ENCODE measurements at regions not wholly inside any gene's neighbourhood (a gene's known extent, or its start where the extent isn't known, plus 50 kb on each side); places are given as distances from the start of the nearest gene placed in this dataset.
"Not testable (repeated sequence)": the region's sequence is repeated elsewhere in the genome, so short reads cannot be mapped to it uniquely, and the experiment has no call there.

DNA sequence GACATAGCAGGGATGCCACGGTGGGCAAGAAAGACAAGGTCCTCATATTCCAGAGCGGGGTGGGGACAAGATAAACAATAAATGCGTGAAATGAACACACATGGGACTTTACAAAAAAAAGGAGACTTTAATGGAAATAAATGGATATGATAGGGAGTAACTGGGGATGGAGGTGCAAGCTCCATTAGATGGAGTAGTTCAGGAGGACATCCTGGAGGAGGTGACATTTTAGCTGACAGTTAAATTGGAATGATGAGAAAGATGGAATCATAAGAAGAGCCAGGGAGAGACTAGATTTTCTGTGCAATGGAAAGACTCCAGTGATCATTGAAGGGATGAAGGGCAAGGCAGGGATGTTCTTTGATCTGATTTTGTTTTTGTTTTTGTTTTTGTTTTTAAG, 83.6 kb upstream of the MYL10 start:
- DNase-seq = no peak

DNA sequence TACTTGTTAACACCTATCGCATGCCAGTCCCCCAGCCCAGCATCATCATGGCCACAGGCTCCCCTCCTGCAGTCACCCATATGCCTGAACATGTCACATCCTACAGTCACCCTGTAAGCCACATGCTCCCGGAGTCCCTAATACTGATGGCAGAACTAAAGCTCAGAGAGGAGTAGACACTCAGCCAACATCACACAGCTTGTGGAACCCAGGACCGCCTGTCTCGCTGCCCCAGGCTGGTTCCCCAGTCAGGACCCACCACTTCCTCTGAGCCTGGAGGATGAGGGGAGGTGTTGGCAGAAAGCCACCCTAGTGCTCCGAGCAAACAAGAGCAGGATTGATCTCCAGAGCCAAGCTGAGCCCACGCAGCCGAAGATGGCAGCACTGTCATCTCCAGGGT, 85.0 kb upstream of the MYL10 start:
- no peak for DNase-seq

DNA sequence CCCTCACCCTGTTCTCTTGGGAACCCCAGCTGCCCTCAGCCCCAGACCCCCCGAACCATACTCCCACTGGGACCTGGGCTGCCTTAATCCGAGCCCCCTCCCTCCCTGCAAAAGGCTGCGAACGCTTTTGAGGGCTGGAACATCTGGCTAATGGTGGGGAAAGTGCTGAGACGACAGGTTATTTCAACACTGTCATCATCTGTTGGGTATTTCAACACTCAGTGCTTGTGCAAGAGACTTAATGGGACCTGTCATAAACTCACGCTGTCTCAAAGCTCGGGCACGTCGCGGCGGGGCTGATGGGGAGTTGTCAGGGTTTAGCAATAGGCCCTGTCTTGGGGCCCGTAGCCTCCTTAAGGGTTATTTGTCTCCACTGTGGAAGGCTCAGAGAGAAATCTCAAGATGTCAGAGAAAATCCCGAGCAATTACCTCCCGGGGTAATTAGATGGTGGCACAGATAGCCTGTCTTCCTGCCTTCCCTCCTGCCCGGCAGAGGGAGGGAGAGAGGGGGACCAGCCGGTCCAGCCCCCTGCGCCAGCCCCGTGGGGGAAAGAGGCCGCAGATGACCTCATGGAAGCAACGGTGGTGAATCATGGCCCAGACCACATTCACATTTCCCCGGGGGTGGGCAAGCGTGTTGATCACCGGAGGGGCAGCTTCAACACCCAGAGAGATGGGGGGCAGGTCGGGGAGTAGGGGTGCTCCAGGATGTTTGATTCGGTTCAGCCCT, 88.7 kb upstream of the MYL10 start:
- peak; percentile 56 for DNase-seq

DNA sequence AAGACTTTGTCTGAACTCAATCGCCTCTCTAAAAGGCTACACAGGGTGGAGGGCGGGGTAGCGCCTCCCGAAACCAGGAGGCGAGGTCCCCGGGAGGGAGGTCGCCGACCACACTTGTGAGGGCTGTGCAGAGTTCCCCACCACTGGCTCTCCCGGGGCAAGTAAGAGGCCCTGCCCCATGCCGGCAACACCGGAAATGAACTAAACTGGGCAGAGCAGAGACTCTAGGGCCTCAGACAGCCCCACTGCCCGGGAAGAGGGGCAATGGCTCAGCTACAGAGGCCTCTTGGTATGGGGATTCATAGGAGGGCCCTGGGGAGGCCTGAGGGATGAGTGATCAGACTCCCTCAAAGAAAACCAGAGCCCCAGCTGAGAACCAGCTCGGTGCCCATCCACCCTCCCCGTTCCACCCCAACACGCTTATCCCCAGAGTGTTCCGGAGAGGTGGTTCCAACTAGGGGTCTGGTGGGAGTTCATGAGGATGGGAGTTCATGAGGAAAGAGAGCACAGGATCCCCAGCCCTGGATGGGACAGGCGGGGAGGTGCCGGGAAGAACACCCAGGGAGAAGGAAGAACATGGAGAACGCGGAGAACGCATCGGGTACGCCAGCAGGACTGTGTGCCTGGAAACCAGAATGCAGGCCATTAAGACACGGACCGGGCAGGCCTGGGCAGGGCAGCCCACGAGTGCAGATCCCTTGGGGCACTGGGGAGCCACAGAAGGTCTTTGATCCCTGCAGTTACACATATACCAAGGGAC, 89.4 kb upstream of the MYL10 start:
- DNase-seq = no peak

GRCh38 chr7:101719123-101719470, 90.0 kb upstream of the MYL10 start:
- no peak for DNase-seq

GRCh38 chr7:101720324-101720723, 91.2 kb upstream of the MYL10 start:
- DNase-seq = no peak

DNA sequence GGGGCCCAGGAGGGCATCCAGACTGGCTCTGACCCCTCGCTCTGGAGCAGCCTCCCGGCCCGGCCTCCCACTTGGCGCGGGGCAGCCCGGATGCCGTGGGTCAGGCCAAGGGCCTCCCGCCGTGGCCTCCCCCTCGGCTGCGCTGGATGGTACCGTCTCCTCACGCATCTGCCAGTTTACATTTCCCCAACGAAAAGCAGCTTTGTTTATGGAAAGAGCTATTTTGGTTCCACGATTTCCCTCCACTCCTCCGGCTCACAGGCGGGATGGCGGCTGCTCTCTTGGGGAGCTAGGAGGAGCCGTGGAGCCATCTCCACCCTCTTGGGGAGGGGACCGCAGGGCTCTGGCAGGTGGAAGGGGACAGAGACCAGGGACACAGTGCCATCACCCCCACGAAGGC, 93.2 kb upstream of the MYL10 start:
- no peak for DNase-seq

- DNase-seq = no peak
Observed at GRCh38 chr7:101723835-101724234, 93.6 kb upstream of the CUX1 start.

DNA sequence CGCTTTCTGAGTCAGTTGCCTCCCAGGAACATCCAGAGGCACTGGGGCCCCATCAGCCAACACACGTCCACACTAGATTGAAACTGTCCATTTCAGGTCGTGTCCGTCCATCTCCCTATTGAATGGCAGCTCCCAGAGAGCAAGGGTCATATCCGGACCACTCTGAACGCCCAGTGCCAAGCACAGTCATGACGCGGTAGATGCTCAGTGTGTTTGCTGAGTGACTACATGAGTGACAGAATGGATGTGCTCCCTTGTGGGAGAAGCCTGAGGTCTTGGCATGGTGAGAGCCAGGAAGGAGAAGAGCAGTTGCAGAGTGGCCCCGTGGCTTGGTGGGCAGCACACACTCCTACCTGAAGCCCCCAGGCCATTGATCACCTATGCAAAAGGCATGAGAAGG, 92.5 kb upstream of the CUX1 start:
- no peak for DNase-seq

- no peak for DNase-seq
Observed at GRCh38 chr7:101725921-101726320, 91.5 kb upstream of the CUX1 start.

GRCh38 chr7:101727184-101727583, 90.2 kb upstream of the CUX1 start:
- DNase-seq = no peak

DNA sequence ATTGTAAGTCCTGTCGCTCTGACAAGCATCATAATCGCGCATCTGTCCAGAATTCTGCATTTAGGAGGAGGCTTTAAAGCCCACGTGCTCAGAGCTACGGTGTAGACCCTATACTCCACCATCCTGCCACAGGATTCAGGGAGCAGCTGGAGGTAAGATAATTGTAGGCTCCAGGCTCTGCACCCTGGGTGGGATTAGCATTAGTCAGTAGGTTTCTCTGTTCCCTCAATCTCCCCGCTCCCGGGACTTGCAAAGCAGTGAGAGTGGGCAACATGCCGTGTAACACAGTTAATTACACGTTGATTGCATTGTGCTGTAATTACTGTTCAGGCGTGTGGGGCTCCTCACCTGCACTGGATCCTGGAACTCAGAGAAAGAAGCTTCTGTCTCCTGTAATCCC, 89.3 kb upstream of the CUX1 start:
- DNase-seq = no peak

GRCh38 chr7:101728873-101729240, 88.6 kb upstream of the CUX1 start:
- DNase-seq = not testable (repeated sequence)

- DNase-seq = no peak
Observed at GRCh38 chr7:101729241-101729883, 88.1 kb upstream of the CUX1 start.

- DNase-seq = no peak
Observed at GRCh38 chr7:101731502-101732084, 85.8 kb upstream of the CUX1 start.

GRCh38 chr7:101733713-101734475, 83.5 kb upstream of the CUX1 start:
- peak; percentile 88 for DNase-seq

GRCh38 chr7:101736084-101736483, 81.3 kb upstream of the CUX1 start:
- no peak for DNase-seq

DNA sequence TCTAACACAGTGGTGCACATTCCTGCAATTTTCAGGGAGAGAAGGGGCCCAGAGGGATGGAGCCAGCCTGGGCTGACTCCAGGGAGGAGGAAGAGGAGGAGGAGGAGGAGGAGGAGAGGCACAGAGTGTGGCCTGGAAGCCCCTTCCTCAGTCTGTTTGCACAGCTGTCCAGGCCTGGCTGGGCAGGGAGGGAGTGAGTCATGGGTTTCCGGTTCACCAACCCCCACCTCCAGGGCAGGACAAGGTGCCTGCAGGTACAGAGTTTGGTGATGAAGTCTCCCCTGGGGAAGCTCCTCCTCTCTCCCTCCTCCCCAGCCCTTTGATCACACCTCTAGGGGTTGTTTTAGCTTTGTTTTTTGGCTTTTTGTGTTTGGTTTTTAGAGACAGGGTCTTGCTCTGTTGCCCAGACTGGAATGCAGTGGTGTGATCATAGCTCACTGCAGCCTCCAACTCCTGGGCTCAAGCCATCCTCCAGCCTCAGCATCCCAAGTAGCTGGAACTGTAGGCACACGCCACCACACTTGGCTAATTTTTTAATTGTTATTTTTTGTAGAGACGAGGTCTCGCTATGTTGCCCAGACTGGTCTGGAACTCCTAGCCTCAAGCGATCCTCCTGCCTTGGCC, 77.5 kb upstream of the CUX1 start:
- no peak for DNase-seq

DNA sequence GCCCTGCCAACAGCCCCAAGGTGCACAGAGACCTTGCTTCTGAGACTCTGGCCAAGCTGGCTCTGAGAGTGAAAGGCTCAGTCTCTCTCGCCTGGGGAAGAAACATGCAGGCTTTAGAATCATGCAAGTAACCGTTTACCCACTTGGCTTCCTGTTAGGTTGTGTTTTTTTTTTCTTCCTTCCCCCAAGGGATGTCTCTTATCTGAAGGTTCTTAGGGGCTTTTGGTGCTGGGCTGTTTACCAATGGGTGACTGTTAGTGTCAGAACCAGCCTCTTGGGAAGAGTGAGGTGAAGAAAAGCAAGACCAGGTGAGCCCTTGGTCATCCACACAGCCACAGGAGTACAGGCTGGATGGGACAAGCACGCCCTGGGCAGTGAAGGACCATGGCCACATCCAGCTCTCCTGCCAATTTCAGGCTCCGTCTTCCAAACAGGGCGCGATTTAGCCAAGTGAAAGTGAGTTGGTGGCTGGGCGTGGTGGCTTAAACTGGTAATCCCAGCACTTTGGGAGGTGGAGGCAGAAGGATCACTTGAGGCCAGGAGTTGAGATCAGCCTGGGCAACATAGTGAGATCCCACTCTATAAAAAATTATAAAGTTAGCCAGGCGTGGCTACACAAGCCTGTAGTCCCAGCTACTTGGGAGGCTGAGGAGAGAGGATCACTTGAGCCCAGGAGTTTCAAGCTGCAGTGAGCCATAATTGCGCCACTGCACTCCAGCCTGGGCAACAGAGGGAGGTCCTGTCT, 76.3 kb upstream of the CUX1 start:
- DNase-seq = no peak

- peak; percentile 88 for DNase-seq
Observed at GRCh38 chr7:101743241-101743994, 74.0 kb upstream of the CUX1 start.

GRCh38 chr7:101743995-101744360, 73.4 kb upstream of the CUX1 start:
- DNase-seq = no peak

All from right hindlimb (tissue), 1 donor.